HepG2 (cell line): ENCODE measurements at regions not wholly inside any gene's neighbourhood (a gene's known extent, or its start where the extent isn't known, plus 50 kb on each side); places are given as distances from the start of the nearest gene placed in this dataset.

ENCODE experiments used
- CEBPB ChIP-seq: IDR thresholded peaks from 2 replicates; pipeline ENCODE4 v1.6.1; 2011; ENCODE audit warnings: low read depth, low read length, improper control_type of control experiment, borderline replicate concordance
- CTCF ChIP-seq: sonication (generic); formaldehyde crosslinking; IDR thresholded peaks from 2 replicates; pipeline ENCODE4 v1.5.0; 2020; ENCODE audit warnings: mild to moderate bottlenecking, missing genetic modification reagents, moderate library complexity
- JUND ChIP-seq: sonication (generic); formaldehyde crosslinking; IDR thresholded peaks from 2 replicates; pipeline ENCODE4 v1.8.0; 2022; ENCODE audit warnings: mild to moderate bottlenecking, missing genetic modification reagents
- NR1H2 ChIP-seq: sonication (generic); formaldehyde crosslinking; IDR thresholded peaks from 2 replicates; pipeline ENCODE4 v1.8.1; 2022; ENCODE audit warnings: low read depth, missing genetic modification reagents, borderline replicate concordance
- POLR2AphosphoS5 ChIP-seq: IDR thresholded peaks from 2 replicates; pipeline ENCODE4 v1.6.1; 2012; ENCODE audit warnings: low read depth, low read length
- TBL1XR1 ChIP-seq: fragments of 150-350 bp; IDR thresholded peaks from 2 replicates; pipeline ENCODE4 v1.6.1; 2014; ENCODE audit warnings: borderline replicate concordance, low read length; ENCODE audit not compliant: partially characterized antibody
- USF2 ChIP-seq, 2 experiments: sonication (generic) in 1 of 2; formaldehyde crosslinking in 1 of 2; IDR thresholded peaks; 2 replicates each; pipeline versions ENCODE4 v1.5.1 to v1.6.1; 2011 to 2020; ENCODE audit warnings: borderline replicate concordance in 1 of 2, low read depth in 1 of 2, low read length in 1 of 2, mild to moderate bottlenecking in 1 of 2, missing genetic modification reagents in 1 of 2, moderate library complexity in 1 of 2
- WIZ ChIP-seq: sonication (generic); formaldehyde crosslinking; IDR thresholded peaks from 2 replicates; pipeline ENCODE4 v1.5.1; 2020; ENCODE audit warnings: mild to moderate bottlenecking, missing genetic modification reagents
- ZNF672 ChIP-seq: sonication (generic); formaldehyde crosslinking; IDR thresholded peaks from 2 replicates; pipeline ENCODE4 v1.8.1; 2022; ENCODE audit warnings: missing genetic modification reagents
- TF ChIP-seq, protein P1 (sequence below): sonication (generic); formaldehyde crosslinking; IDR thresholded peaks from 2 replicates; pipeline ENCODE4 v1.5.0; 2020; ENCODE audit warnings: missing genetic modification reagents

- TF ChIP-seq WIZ (CRISPR knock-in tag) (no peak), CTCF (CRISPR knock-in tag) (no peak), ZNF672 (CRISPR knock-in tag) (no peak), CEBPB (peak; percentile 87), USF2 (IDR thresholded peaks at IDR 0.05; ENCODE audit: low read depth, low read length) (peak; percentile 37; the same call in 1 of the 2 replicates), USF2 (CRISPR knock-in tag; IDR thresholded peaks at IDR 0.05; ENCODE audit: borderline replicate concordance) (no peak; the same call in 1 of the 2 replicates), POLR2AphosphoS5 (no peak), NR1H2 (CRISPR knock-in tag) (no peak), JUND (CRISPR knock-in tag) (no peak), TBL1XR1 (peak; percentile 18)
- TF ChIP-seq, protein P1, sequence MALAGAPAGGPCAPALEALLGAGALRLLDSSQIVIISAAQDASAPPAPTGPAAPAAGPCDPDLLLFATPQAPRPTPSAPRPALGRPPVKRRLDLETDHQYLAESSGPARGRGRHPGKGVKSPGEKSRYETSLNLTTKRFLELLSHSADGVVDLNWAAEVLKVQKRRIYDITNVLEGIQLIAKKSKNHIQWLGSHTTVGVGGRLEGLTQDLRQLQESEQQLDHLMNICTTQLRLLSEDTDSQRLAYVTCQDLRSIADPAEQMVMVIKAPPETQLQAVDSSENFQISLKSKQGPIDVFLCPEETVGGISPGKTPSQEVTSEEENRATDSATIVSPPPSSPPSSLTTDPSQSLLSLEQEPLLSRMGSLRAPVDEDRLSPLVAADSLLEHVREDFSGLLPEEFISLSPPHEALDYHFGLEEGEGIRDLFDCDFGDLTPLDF (CRISPR knock-in tag) = no peak
Observed at GRCh38 chr6:900716-901605, 208.0 kb upstream of the EXOC2 start.
